HG03520 (cell line): ENCODE measurements at regions not wholly inside any gene's neighbourhood (a gene's known extent, or its start where the extent isn't known, plus 50 kb on each side); places are given as distances from the start of the nearest gene placed in this dataset.

ENCODE experiments used
- ATAC-seq: cut with Tn5 transposase; IDR thresholded peaks from one replicate; pipeline ENCODE4 v1.9.1; 2021; ENCODE audit warnings: mild to moderate bottlenecking, moderate library complexity; ENCODE audit not compliant: unreplicated experiment

DNA sequence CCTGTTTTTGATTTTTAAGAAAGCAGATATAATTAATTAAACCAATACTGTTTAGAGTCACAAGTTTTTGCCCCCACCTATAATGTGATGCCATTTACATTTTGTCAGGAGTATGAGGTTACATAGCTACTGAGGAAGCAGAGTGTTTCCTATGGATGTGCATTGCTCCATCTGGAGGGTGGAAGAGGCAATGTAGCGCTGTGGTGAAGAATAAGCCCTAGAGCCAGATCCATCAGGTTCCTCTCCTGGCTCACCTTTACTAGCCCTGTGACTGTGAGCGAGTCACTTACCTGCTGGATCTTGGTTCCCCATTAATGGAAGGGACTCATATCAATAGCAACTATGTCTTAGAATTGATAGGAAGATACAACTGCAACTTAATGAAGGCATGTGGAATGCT is 216.0 kb downstream of the GPAM start:
- ATAC-seq: no peak

GRCh38 chr10:111968647-111969046 is 214.9 kb downstream of the GPAM start:
- ATAC-seq: no peak

- no peak for ATAC-seq
Observed at GRCh38 chr10:111970111-111970510, 213.5 kb downstream of the GPAM start.

GRCh38 chr10:111972109-111972508 is 211.5 kb downstream of the GPAM start:
- ATAC-seq: no peak

DNA sequence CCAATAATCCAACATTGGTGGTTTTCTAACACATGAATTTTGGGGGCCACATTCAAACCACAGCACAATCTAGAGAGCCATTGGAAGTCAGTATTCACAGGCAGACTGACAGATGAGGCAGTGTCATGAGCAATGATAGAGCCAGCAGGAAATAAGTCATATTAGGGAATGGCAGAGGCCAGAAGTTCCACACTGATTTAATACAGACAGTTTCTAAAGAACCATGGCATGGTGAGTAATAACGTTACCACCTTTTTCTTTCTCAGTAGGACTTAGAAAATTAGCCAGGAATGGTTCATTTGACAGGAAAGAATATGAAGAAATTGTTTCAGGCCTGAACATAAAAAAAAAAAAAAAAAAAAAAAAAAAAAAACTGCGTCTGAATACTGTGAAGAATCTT is 210.3 kb downstream of the GPAM start:
- ATAC-seq: no peak

DNA sequence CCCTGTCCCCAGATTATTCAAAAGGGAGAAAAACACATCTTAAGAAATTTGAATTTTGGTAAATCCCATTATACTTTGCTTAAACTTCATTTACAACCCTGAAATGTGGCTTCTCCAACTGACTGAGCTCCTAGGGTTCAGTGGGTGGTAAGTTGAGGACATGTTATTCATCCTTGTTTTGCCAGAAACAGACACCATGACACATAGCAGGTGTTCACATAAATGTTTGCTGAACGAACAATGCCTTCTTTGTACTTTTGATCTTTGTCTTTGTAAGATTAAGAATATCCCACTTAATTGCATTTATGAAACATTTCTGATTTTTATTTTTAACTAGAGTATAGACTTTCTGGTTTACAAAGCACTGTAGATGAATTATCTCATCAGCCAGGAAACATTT is 209.7 kb downstream of the GPAM start:
- no peak for ATAC-seq

GRCh38 chr10:111974325-111974724 is 209.2 kb downstream of the GPAM start:
- ATAC-seq: no peak

DNA sequence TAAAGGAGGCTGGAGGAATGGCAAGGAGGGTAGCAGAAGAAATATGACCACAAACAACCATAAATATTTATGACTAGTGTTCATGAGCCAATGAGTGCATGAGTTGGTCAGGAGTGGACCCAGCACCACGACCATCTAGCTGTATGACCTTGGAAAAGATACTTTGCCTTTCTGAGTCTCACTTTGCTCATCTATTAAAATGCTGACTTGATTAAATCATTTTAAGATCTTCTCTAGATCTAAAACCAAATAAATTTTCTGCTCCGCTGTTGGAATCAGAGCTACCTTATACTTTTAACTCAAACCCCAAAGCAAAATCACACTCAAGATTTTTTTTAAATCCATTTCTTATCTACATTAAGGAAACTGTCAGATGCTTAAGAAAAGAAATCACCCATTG is 207.0 kb downstream of the GPAM start:
- no peak for ATAC-seq

DNA sequence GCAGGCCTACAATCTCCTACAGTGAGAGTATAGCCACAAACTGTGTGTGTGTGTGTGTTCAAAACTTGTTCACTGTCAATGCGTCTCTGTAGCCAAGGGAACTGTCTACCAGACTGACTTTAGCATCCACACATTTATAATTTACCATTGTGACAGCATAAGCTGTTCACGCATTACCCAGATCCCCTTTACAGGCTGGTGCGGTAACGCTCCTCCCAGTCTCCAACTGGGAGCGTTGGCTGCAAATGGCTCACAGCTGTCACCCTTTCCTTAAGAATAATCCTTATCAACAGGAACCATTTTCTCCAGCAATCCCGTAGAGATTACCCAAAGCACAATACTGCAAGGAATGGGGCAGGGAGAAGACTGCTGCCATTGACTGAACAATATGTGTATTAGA is 199.5 kb downstream of the GPAM start:
- ATAC-seq: no peak

GRCh38 chr10:111986079-111986478 is 197.5 kb downstream of the GPAM start:
- no peak for ATAC-seq

DNA sequence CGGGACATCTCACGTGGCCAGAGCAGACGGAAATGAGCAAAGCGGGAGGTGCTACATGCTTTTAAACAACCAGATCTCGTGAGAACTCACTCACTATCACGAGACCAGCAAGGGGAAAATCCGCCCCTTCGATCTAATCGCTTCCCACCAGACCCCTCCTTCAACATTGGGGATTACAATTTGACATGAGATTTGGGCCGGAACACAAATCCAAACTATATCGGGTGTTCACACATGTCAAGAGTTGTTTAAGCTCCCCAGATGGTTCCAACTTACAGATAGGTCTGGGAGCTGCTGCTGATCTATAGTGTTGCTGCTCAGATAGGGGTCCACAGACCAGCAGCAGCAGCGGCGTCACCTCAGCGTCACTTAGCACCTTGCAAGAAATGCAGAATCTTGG is 194.9 kb downstream of the GPAM start:
- ATAC-seq: no peak

GRCh38 chr10:111989136-111989911 is 194.2 kb downstream of the GPAM start:
- ATAC-seq: no peak

DNA sequence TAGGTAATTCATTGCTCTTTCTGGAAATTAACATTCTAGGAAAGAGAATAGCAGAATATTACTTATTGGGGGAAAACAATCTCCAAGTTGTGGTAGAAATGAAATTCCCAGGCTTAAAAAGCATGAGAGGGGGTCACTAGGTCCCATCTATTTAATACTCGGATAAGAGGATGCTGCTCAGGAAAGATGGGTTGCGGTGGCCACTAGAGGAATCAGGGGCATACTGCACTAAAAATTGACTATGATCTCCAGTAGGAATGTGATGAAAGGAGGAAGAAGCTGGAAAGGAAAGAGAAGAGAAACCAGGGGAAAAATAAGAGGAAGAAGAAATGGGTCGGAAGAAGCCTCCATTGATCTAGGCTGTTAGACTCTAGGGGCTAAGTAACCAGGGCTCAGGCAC is 192.8 kb downstream of the GPAM start:
- no peak for ATAC-seq

DNA sequence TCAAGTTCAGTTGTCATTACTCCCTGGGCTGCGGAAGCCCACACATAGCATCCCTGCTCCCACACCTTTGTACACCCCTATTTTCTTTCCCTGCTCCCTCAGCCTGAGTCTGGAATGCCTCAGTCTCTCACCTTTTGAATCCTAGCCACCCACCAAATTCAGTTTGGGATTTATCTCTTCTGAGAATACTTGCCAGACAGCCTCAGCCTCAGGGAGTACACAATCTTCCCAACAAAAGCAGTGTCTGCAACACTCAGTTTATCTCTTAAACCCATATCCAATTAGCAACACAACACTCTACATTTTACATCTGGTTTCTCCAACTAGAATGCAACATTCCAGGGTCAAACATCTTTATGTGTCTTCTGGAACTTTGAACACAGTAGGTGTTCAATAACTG is 190.2 kb downstream of the GPAM start:
- ATAC-seq: no peak

DNA sequence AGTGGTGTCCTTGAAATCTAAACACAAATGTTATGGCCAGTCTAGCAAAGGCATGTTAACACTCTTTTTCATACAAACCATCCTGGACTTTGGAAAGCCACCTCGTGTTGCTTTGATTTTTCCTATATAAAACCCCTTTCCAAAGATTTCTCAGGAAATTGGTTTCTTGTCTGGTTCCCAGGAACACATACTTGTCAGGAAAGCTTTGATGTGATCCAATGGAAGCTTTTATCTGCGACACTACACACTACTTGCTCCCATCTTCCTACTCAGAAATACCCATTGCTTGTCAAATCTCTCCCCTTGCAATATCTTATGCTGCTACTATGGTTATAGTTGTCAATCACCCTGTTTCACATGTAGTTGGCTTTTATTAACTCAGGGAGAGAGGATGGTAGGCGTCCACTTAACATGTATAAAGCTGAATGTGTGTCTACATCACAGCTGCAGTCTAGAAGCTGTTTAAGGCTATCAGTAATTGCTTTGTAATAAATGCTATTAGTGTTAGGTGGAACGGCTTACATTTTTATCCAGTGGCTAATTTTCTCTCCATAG is 189.6 kb downstream of the GPAM start:
- no peak for ATAC-seq

- ATAC-seq: peak; percentile 99
Observed at GRCh38 chr10:111996103-111996502, 187.5 kb downstream of the GPAM start.

- ATAC-seq: no peak
Observed at GRCh38 chr10:111998728-111999127, 184.8 kb downstream of the GPAM start.

DNA sequence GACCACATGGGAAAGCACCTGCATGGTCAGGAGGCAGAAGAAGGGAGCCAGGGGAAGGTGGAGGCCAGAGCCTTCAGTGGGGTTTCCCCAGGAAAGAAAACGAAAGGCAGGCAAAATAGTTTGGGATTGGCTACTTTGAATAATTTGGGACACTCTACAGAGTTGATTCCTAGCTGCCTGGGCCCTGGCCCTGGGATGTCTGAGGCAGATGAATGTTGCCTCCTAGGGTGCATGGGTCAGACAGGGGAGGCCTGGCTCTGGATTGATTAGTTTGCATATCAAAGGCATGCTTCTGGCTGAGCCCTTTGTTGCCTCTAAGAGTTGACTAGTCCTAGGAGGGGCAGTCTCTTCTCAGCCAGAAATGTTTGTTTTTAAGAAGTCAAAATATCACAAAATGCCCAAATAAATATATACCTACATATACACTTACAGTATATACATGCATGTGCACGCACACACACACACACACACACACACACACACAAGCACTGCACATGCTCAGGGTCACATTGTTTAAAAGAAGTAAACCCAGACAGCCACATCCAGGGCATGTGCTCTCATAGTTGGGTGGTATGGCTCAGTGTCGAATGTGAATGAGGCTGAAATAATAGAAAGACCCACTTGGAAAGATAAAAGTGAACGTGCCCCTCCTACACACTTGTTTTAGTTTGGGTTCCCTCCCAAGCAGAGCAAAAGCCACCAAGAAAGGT is 184.2 kb downstream of the GPAM start:
- ATAC-seq: no peak

- no peak for ATAC-seq
Observed at GRCh38 chr10:111999915-112000302, 183.7 kb downstream of the GPAM start.

GRCh38 chr10:112000466-112000865 is 183.1 kb downstream of the GPAM start:
- ATAC-seq: no peak

GRCh38 chr10:112002206-112002605 is 181.4 kb downstream of the GPAM start:
- no peak for ATAC-seq

- ATAC-seq: no peak
Observed at GRCh38 chr10:112004075-112004474, 179.5 kb downstream of the GPAM start.
